HG02973 (cell line): ENCODE measurements at regions not wholly inside any gene's neighbourhood (a gene's known extent, or its start where the extent isn't known, plus 50 kb on each side); places are given as distances from the start of the nearest gene placed in this dataset.
"Not testable (repeated sequence)": the region's sequence is repeated elsewhere in the genome, so short reads cannot be mapped to it uniquely, and the experiment has no call there.

ENCODE experiments used
- ATAC-seq: cut with Tn5 transposase; IDR thresholded peaks from one replicate; pipeline ENCODE4 v1.9.1; 2021; ENCODE audit warnings: moderate library complexity; ENCODE audit not compliant: unreplicated experiment

DNA sequence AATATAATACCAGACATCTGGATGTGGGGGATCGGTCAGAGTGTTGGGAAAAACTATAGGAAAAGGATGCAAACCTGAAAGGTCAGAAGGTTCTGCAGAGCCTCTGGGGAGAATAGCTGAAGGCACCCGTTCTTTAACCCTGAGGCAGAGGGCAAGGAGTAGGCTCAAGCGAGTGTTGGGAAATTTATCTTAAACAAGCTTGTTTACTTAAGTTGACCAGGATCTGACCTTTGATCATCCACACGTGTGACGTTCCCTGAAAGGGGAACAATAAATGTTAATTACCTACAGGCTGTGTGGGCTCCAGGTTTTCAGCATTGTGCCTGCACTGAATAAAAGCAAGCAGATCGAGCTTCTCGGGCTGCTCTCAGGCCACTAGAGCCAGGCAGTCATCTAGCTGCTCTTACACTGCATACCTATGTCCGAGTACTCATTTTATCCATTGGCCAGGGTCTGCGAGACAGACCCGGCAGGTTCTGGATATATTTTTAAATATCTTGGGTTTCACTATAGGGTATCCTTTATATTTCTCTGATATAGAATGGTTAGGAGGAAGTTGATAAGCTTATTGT, 400.6 kb upstream of the CHST9 start:
- no peak for ATAC-seq

DNA sequence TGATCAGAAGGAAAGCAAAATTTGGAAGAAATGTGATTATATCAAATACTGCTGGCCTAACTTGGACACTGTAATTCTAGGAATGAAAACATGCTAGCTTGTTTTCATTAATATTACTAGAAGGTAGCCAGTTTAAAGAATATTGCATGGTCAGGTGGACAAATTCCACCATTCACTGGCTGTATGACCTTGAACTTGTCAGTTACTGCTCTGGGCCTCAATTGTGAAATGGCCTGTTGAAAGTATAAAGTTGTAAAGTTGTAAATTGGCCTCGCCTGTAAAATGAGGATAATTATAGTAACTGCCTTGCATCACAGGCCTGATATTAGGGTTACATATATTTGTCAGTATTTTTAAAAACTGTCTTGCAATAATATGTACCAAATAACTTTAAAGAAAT, 398.4 kb upstream of the CHST9 start:
- no peak for ATAC-seq

DNA sequence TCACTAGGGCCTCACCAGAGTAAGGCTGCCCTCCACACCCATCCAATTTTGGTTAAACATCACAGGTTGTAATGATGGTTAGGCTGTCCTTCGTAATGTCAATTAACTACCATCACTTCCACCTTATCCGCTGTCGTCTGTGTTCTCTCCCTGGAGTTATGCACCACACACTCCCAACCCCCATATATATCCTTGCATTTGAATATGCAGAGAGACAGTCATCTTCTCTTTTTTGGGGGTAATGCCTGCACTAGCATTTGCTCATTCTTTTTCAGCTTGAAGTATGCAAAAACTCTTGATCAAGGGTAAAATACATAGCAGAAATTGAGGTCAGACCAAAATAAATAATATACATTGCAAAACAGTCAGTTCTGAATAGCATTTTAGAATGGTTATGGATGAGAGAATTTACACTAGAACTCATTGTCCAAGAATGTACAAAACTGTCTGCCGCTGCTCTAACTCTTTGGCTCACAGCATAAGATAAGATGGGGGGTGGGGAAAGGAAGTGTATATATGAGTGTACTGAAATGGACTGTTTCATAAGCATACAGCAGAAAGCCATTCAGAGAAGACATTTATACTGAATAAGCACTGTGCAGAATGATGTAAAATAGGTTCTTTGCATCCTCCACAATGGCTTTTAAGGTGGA, 397.8 kb upstream of the CHST9 start:
- no peak for ATAC-seq

DNA sequence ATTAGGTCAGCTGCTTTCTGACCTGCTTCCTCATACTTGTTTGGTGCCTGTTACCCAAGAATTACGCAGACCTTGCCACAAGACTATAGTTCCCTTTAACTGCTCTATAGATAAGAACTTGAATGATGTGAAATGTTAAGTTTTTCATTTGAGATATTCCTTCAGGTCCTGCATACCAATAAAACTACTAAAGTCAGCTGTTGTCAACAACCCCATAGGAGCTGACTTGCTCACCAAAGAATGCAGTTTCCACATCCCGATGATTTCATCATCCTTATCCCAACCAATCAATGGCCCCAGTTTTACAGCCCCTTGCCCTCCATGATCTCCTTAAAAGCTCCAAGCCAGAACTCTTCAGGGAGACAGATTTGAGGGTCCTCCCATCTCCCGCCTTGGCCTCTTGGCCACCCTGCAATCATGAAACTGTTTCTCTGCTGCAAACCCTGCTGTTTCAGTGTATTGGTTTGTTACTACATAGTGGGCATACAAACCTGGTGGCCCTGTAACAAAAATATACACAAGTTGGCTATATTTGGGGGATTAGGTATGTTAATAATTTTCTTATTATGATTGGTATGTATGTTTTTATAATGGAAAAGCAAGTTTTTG, 396.3 kb upstream of the CHST9 start:
- ATAC-seq, result no peak

DNA sequence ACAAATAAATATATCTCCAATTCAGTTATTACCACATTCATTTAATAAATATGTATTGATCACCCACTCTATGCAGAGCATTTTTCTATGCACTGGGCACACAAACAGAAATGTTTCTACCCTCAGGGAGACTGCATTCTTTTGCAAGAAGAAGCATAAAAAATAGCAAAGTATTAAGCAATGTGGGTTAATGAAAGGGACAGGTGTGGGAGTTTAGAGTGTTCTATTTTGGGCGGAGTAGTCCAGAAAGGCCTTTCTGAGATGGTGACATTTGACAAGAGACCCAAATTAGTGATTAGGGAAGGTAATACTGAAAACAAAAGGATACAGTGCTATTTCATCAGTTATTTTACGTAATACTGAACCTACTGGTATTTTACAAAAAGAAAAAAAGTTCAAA, 394.3 kb upstream of the CHST9 start:
- ATAC-seq, result no peak

DNA sequence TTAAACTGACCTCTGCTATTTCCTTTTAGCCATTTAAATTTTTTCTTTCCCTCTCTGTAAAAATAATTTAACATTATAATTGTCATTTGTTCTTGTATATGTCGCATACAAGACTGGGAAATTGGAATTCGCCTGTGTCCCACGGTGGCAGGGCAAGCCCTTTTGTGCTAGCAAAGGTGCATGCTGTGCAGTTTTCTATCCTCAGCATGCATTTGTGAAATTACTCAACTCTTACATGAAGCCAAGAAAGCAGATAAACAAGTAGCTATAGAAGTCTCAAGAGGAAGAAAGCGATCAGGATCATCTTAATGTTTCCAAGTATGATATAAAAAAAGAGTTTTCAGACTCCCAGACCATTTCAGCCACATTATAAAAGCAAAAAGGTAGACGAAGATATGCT, 392.6 kb upstream of the CHST9 start:
- no peak for ATAC-seq

DNA sequence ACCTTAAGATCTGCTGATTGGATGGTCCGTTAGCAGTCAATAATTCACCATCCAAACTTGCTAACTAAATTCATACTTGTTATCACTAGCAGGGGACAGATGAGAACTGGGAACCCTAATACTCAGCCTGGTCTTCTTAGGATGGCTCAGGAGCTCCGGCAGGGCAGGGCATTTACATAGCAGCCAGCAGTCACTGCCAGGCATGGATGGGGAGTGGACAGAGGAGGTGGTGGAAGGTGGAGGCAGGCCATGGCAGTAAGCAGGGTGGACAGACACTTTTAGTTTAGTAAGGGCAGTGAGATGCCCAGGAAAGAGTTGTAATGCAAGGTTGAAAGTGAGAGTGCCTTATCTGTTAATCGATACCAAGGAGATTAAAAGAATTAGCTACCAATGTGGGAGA, 392.2 kb upstream of the CHST9 start:
- ATAC-seq, result no peak

DNA sequence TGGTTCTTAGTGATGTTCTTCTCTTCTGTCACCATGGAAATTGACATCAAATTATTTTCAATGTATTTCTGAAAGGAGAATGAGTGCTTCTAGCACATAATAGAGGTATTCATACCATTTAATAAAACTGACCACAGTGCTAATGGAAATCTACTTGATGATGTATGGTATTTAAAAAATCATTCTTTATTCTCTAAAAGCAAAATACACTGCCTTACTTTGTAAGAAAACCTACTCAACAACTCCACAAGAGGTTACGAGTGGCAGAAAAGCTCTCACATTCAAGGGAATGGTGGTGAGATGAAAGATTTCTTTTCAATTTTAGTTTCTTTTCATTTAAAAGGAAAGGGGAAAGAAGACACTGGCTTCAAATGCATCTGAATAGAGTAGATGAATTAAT, 382.3 kb upstream of the CHST9 start:
- ATAC-seq, result no peak

DNA sequence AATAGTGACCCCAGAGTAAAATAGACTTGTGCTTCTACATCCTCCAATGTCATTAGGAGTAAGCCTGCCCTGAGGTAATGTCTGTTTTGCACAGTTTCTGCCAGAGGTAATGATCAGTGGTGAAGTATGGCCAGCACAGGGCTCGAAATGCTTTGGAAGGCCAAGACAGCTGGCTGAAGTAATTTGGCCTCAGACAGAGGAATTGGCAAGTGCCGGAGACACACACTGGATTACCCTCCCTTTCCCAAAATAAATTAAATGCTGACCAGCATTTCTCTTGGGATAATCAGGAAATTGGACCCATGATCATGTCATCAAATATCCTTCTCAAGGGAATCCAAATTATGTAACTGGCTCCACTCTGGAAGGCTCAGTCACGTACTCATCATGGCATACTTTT, 379.0 kb upstream of the CHST9 start:
- no peak for ATAC-seq

DNA sequence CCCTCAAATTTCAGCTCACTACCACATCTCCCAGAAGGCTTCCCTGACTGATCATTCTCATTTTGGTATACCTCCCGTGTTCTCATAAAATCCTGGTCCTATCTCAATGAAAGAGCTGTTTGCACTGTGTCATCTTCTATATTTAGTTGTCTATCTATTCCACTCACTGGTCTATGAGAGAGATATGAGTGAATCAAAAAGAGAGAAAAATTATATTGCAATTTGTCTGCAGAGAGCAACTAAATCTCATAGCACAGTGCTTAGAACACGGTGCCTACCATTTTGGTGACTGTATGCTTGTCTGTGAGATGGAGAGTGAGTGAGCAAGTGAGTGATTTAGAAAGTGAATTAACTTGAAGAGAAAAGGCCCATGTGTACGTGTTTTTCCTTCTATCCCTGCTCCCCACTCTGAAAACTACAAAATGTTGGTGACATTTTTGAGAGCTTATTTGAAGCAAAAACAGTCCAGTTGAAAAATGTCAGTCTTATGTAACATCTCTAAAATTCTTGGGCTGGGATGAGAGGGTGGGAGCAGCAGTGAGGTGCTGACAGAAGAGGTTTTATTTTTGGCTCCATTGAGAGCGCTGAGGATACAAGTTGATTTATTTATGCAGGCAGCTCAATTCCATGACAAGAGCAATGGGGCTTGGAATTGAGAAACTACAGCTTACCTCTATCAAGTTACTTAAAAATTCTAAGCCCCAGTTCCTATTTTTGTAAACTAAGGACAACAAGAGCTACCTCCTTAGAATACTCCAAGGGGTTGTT, 373.5 kb upstream of the CHST9 start:
- ATAC-seq, result no peak

DNA sequence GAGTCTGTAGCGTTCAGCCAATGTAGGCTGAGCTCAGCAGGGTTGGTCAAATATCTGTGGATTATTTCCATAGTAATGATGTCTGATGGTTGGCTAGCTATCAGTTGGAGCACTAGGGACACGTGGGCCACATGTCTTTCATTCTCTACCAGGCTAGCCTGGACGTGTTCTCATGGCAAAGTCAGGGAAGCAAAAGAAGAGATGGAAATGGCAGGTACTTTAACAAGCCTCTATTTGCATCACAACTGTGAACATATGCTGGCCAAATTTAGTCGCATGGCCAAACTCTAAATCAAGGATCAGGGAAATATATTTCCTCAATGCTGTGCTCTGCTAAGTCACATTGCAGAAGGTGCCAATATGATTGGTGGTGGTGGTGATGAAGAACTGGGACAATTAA, 371.6 kb upstream of the CHST9 start:
- no peak for ATAC-seq

DNA sequence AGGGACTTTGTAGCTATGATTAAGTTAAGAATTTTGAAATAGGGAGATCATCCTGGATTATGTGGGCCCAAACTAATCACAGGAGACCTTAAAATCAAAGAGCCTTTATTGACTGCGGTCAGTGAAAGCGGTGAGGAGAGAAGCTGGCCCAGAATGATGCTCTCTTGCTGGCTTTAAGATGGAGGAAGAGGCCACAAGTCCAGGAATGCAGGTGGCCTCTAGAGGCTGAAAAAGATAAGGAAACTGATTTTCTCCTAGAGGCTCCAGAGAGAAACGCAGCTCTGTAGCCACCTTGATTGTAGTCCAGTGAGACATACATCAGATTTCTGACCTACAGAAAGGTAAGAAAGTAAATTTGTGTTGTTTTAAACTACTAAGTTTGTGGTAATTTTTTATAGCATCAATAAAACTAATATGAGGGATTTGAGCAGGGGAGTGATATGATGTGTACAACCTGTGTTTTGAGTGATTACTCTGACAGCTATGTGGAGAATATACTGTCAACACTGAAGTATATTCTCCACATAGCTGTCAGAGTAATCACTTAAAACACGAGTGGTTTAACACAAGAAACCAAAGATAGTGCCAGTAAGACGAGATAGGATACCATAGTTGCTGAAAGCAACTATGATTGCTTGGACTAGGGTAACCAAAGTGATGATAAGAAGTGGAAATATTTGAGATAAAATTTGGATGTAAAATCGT, 364.4 kb upstream of the CHST9 start:
- ATAC-seq, result no peak

DNA sequence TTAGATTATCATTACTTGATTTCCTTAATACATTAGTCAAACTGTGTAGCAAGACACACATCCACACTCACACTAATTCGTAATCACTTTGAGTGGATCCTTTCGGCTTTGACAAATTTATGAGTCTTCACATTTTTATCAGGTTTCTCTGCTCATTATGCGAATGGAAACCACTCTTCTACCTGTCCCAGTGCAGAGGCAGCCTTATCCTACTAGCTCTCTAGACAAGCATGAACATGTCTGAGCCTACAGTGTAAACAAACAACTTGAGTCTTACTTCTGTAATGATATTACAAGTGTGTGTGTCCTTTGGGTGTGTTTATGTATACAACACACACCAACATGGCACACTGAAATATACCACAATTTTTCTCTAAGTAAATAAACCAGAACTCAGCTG, 361.9 kb upstream of the CHST9 start:
- ATAC-seq, result no peak

DNA sequence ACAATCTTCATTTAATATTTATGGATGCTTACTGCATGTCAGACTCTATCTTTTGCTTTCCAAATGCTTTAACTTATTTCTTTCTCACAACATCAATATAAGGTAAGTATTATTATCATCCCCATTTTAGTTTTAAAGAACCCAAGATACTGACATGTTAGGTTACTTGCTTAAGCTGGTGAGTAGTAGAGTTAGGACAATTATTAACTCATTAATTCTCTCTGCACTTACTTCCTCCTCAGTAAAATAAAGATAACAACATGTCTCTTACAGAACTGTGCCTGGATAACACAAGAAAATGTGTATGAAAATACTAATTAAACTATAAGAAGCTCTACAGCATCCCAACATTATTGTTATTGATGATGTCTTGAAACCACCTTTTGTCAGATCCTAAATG, 359.1 kb upstream of the CHST9 start:
- ATAC-seq, result no peak

DNA sequence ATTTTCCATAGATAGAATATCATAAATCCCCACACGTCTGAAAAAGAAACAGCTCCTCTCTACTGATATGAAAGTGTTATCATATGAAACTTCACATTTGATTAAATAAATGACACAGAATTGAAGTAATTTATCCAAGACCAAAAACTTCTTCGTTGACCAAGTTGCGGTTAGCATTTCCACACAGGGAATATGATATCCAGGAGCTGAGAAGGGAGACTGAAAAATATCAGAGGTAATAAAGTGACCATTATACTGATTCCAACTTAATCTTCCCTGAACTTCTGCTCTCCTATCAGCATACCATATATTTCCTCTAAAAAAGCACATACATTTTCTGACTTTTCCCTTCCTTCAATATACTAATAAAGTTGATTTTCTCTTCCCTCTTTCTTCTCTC, 356.2 kb upstream of the CHST9 start:
- ATAC-seq, result no peak

DNA sequence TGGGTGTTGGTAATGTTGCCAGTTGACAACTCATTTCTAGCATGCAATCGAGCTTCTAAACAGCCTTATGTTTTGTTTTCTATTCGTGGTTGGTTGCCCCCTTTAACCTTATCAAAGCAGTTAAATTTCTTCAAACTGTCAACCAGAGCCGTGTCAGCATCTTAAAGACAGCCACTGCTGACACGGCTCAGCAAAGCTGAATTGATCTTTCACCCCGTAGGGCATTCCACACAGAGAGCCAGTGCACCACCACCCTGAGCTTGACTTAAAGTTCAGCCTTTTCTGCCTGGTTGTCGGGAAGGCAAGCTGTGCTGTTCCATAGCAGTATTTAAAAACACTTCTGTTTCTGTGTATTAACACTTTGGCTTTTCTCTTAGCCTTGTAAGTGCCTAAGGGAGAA, 355.0 kb upstream of the CHST9 start:
- no peak for ATAC-seq

DNA sequence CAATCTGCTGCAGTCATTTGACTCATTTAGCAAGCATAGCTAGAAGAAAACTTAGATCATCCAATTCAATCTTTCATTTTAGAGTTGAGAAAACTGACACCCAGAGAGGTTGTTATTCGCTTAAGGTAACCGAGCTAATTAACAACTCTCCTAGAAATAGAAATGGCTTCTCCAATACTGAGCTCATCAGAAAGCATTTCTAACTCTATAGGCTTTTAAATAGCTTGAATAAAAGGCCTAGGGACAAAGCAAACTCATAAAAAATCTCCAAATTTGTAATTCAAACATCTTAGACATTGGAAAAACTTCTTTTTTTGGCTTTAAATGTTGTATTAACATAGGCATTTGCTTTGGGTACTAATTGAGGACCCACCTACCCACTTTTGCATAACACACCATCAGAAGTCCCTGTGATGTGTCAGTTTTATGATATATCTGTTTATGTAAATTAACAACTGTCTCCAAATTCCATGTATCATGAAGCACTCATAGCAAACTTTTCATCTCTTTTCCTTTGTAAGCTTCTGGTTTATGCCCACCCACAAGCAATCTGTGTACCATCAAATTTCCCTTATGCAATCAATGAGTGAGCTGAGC, 343.9 kb upstream of the CHST9 start:
- ATAC-seq, result no peak

DNA sequence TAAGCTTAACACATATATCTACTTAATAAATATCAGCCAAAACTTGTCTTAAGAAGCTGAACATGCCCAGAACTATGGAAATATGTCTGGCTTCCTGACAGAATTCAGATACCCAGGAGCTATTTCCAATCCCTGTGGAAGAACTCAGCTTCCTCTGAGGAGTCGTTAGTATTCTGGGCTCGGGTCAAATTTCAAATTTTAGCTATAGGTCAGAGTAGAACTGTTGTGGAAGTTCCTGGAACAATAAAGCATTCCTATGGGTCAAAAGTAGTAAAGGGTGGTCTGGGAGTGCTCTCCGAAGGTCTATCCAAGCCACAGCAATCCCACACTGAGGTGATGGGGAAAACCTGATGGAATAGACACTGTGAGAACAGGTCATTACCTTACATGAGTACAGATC, 342.7 kb upstream of the CHST9 start:
- no peak for ATAC-seq

DNA sequence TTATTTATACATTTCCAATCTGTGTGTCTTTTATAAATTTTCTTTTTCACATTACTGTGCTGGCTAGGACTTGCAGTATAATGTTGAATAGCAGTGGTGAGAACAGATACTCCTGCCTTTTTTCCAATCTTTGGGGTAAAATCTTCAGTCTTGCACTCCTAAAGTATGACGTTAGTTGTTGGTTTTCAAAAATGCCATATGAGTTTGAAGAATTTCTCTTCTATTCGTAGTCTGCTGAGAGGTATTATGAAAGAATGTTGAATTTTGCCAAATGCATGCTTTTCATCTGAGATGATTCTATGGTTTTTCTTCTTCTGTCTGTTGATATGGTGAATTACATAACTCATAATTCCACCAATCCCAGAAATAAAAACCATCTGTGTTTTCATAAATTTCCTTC, 335.3 kb upstream of the CHST9 start:
- ATAC-seq, result no peak

DNA sequence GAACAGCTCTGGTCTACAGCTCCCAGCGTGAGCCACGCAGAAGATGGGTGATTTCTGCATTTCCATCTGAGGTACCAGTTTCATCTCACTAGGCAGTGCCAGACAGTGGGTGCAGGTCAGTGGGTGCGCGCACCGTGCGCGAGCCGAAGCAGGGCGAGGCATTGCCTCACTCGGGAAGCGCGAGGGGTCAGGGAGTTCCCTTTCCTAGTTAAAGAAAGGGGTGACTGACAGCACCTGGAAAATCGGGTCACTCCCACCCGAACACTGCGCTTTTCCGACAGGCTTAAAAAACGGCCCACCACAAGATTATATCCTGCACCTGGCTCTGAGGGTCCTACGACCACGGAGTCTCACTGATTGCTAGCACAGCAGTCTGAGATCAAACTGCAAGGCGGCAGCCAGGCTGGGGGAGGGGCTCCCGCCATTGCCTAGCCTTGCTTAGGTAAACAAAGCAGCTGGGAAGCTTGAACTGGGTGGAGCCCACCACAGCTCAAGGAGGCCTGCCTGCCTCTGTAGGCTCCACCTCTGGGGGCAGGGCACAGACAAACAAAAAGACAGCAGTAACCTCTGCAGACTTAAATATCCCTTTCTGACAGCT, 325.0 kb upstream of the CHST9 start:
- not testable (repeated sequence) for ATAC-seq

DNA sequence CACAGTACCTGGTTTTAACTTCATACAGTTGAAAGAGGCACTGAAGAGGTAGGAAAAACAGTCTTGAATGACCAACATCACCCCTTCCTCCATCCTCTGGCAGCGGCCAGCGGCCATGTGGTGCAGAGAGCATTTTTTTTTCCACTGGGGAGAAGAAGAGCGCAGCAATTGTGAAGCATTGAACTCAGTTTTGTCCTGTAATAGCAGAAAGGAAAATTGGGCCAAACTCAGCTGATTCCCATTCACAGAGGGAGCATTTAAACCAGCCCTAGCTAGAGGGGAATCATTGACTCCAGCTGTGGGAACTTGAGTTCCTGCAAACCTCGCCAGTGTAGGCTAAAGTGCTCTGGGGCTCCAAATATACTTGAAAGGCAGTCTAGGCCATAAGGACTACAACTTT, 316.6 kb upstream of the CHST9 start:
- ATAC-seq, result no peak
